Endothelial cell of umbilical vein (primary cell): ENCODE measurements at regions not wholly inside any gene's neighbourhood (a gene's known extent, or its start where the extent isn't known, plus 50 kb on each side); places are given as distances from the start of the nearest gene placed in this dataset.
A peak's percentile ranks its signal among the peaks of the same experiment; 100 is the strongest.
"Not testable (repeated sequence)": the region's sequence is repeated elsewhere in the genome, so short reads cannot be mapped to it uniquely, and the experiment has no call there.

Source experiments
- BruUV-seq: library from RNA; stranded (reverse); fragments of 400-500 nt; replicated peaks from 2 replicates; lab custom pipeline; 2021; lab: Mats Ljungman, UMichigan
- CTCF ChIA-PET: fragments of 300-600, 350-600 bp; sonication (Branson Sonifier 250); formaldehyde crosslinking; loops from one replicate; lab custom pipeline; 2021; ENCODE audit warnings: antibody characterized with exemption, inconsistent platforms; lab: Charles Lee
- POLR2A ChIA-PET: fragments of 300-600, 350-600 bp; sonication (Branson Sonifier 250); formaldehyde crosslinking; loops from one replicate; lab custom pipeline; 2021; ENCODE audit warnings: antibody characterized with exemption, inconsistent platforms; lab: Charles Lee
- DNase-seq: peaks from one replicate; pipeline ENCODE4 v3.0.0-alpha.2; 2011; ENCODE audit warnings: low read depth, low spot score
- FAIRE-seq: peaks from 2 replicates; lab custom pipeline; 2011; peaks lifted over from hg19 to GRCh38; lab: Jason Lieb, UNC
- H2AFZ ChIP-seq: 2 replicates; pipeline ENCODE4 v1.6.0; 2012; ENCODE audit warnings: low read depth, low read length, control low read depth, inconsistent platforms
- H3K27ac ChIP-seq: 2 replicates; pipeline ENCODE4 v1.5.1; 2011; ENCODE audit warnings: low read depth, mild to moderate bottlenecking, control low read depth, low read length, moderate library complexity; ENCODE audit not compliant: insufficient read depth
- H3K27me3 ChIP-seq, 2 experiments: 2 replicates each; pipeline versions ENCODE4 v1.6.0 to v1.6.1; 2011; ENCODE audit warnings: low read length in 2 of 2, mixed read lengths in 1 of 2; ENCODE audit not compliant: control insufficient read depth in 2 of 2, insufficient read depth in 2 of 2
- H3K36me3 ChIP-seq, 2 experiments: 2 replicates in 1 of 2; 3 replicates in 1 of 2; pipeline ENCODE4 v1.5.1; 2011; ENCODE audit warnings: low read length in 2 of 2, mild to moderate bottlenecking in 1 of 2, moderate library complexity in 1 of 2; ENCODE audit not compliant: control insufficient read depth in 2 of 2, insufficient read depth in 2 of 2; ENCODE audit errors: extremely low read depth in 1 of 2
- H3K4me1 ChIP-seq: 3 replicates; pipeline ENCODE4 v1.5.1; 2011; ENCODE audit warnings: mild to moderate bottlenecking, low read length; ENCODE audit not compliant: control insufficient read depth, insufficient read depth; ENCODE audit errors: extremely low read depth
- H3K4me2 ChIP-seq: 2 replicates; pipeline ENCODE4 v1.6.1; 2011; ENCODE audit warnings: low read length, control low read depth, mixed read lengths; ENCODE audit not compliant: insufficient read depth
- H3K4me3 ChIP-seq, 3 experiments: fragments of 200-600 bp in 1 of 3; sonication (generic), shearing (Covaris generic) in 1 of 3; replicated peaks in 1 of 3; 2 replicates each; pipeline ENCODE4 v1.5.1; 2011 to 2016; ENCODE audit warnings: control low read depth in 3 of 3, low read length in 3 of 3, mild to moderate bottlenecking in 2 of 3, inconsistent platforms in 1 of 3, low read depth in 1 of 3, moderate library complexity in 1 of 3; ENCODE audit not compliant: insufficient read depth in 1 of 3
- H3K79me2 ChIP-seq: 2 replicates; pipeline ENCODE4 v1.6.0; 2012; ENCODE audit warnings: low read length, inconsistent platforms; ENCODE audit not compliant: control insufficient read depth, insufficient read depth
- H3K9ac ChIP-seq: replicated peaks from 2 replicates; pipeline ENCODE3; 2011; ENCODE audit warnings: low read length, control low read depth; ENCODE audit not compliant: insufficient read depth; ENCODE audit errors: extremely low read depth
- H3K9me1 ChIP-seq: replicated peaks from 3 replicates; pipeline ENCODE4 v1.6.0; 2011; ENCODE audit warnings: mild to moderate bottlenecking, low read length; ENCODE audit not compliant: control insufficient read depth, insufficient read depth; ENCODE audit errors: extremely low read depth
- H3K9me3 ChIP-seq: replicated peaks from 2 replicates; pipeline ENCODE4 v1.5.1; 2012; ENCODE audit warnings: low read length, inconsistent platforms; ENCODE audit not compliant: control insufficient read depth, insufficient read depth
- H4K20me1 ChIP-seq: replicated peaks from 2 replicates; pipeline ENCODE3; 2011; ENCODE audit warnings: mild to moderate bottlenecking, low read length; ENCODE audit not compliant: control insufficient read depth, insufficient read depth; ENCODE audit errors: extremely low read depth
- CTCF ChIP-seq, 2 donors: IDR thresholded peaks; 1 replicate in 1 of 2; 2 replicates in 1 of 2; pipeline ENCODE4 v1.5.1; 2011; ENCODE audit warnings: low read length in 2 of 2, mild to moderate bottlenecking in 2 of 2, moderate library complexity in 2 of 2, control low read depth in 1 of 2, inconsistent platforms in 1 of 2, low read depth in 1 of 2; ENCODE audit not compliant: insufficient read depth in 1 of 2; ENCODE audit errors: extremely low read depth in 1 of 2
- EZH2 ChIP-seq: IDR thresholded peaks from 2 replicates; pipeline ENCODE4 v1.6.1; 2012; ENCODE audit warnings: borderline replicate concordance, low read depth, mild to moderate bottlenecking, moderate library complexity, low read length, inconsistent platforms; ENCODE audit not compliant: severe bottlenecking
- FOS ChIP-seq: IDR thresholded peaks from 2 replicates; pipeline ENCODE4 v1.6.1; 2011; ENCODE audit warnings: mild to moderate bottlenecking, low read length, moderate library complexity, borderline replicate concordance; ENCODE audit not compliant: insufficient read depth
- GATA2 ChIP-seq: IDR thresholded peaks from 2 replicates; pipeline ENCODE4 v1.7.0; 2011; ENCODE audit warnings: low read depth, mild to moderate bottlenecking, moderate library complexity, mixed read lengths, low read length; ENCODE audit not compliant: insufficient read length, insufficient read depth
- JUN ChIP-seq: IDR thresholded peaks from 2 replicates; pipeline ENCODE4 v1.6.1; 2011; ENCODE audit warnings: borderline replicate concordance, low read depth; ENCODE audit not compliant: insufficient read length, insufficient read depth
- MAX ChIP-seq: IDR thresholded peaks from 2 replicates; pipeline ENCODE4 v1.6.1; 2011; ENCODE audit not compliant: insufficient read depth, insufficient read length
- MYC ChIP-seq: IDR thresholded peaks from one replicate; pipeline ENCODE4 v1.6.1; 2011; ENCODE audit warnings: mild to moderate bottlenecking, low read depth, low read length
- POLR2A ChIP-seq: IDR thresholded peaks from 2 replicates; pipeline ENCODE4 v1.6.1; 2012; ENCODE audit warnings: low read depth, mild to moderate bottlenecking, control low read depth, low read length
- POLR2AphosphoS5 ChIP-seq: IDR thresholded peaks from 2 replicates; pipeline ENCODE4 v1.6.1; 2012; ENCODE audit warnings: low read depth, mild to moderate bottlenecking, control low read depth, low read length, moderate library complexity; ENCODE audit not compliant: insufficient read depth
- dilution Hi-C: fragments of 300-500 bp; cut with MboI; formaldehyde crosslinking; loops from one replicate; pipeline ENCODE4 v1.15.0; 2019; ENCODE audit warnings: low sequenced_read_pairs; ENCODE audit not compliant: extremely low pct_ligation_motif_present
- intact Hi-C: fragments of 100-400 bp; cut with micrococcal nuclease; formaldehyde crosslinking; loops from one replicate; pipeline ENCODE4 v1.10.0; 2022

GRCh38 chr2:236919209-236919608 is 166.5 kb upstream of the COPS8 start:
- Histone ChIP-seq H2AFZ (peak overlapping the region; percentile 45), H3K36me3 (no peaks in the 10 kb centered on the region), H3K9me1 (no peaks in the 10 kb centered on the region), H3K9ac (no peak overlapping the region), H3K4me2 (no peak overlapping the region), H3K4me1 (no peaks in the 10 kb centered on the region), H3K9me3 (no peaks in the 10 kb centered on the region), H3K79me2 (no peaks in the 10 kb centered on the region), H3K27ac (no peak overlapping the region), H3K4me3 (no peak overlapping the region), H3K27me3 (no peaks in the 10 kb centered on the region), H4K20me1 (no peaks in the 10 kb centered on the region)
- FAIRE-seq (no peak), DNase-seq (peak; percentile 43)
- ChIA-PET CTCF (interaction anchor here (1.1 to 1.9 kb wide), 6 partner anchors 8 to 108 kb away, joined by 3 to 5 read pairs (median 4); no protein-coding TSS in a partner anchor), POLR2A (no interaction called here)
- TF ChIP-seq EZH2 (no peak), MAX (no peak), MYC (no peak), FOS (no peak), POLR2A (no peak), JUN (no peak), POLR2AphosphoS5 (no peak), GATA2 (no peak), CTCF (IDR thresholded peaks at IDR 0.05; ENCODE audit: extremely low read depth in 1 of 2, insufficient read depth in 1 of 2, low read depth in 1 of 2, low read length in 2 of 2) (no peak)
- dilution Hi-C loops (no loop called here), intact Hi-C loops (no loop called here)
- BruUV-seq: no TSS peak

GRCh38 chr2:236919801-236920379 is 165.8 kb upstream of the COPS8 start:
- H3K4me2 ChIP-seq, FAIRE-seq, H3K4me1 ChIP-seq, H4K20me1 ChIP-seq, POLR2A ChIA-PET, intact Hi-C loops, dilution Hi-C loops, H3K9ac ChIP-seq, H3K4me3 ChIP-seq, H2AFZ ChIP-seq, H3K9me3 ChIP-seq, H3K9me1 ChIP-seq, H3K36me3 ChIP-seq, H3K27me3 ChIP-seq, DNase-seq, BruUV-seq, H3K27ac ChIP-seq, H3K79me2 ChIP-seq: not testable (repeated sequence)
- CTCF ChIA-PET: interaction anchor here (1.1 to 1.9 kb wide), 3 partner anchors 10 to 107 kb away, joined by 3 to 5 read pairs (median 3); no protein-coding TSS in a partner anchor
